Central memory CD4-positive, alpha-beta T cell (primary cell): ENCODE measurements at regions not wholly inside any gene's neighbourhood (a gene's known extent, or its start where the extent isn't known, plus 50 kb on each side); places are given as distances from the start of the nearest gene placed in this dataset.

ENCODE experiments used
- DNase-seq: peaks from one replicate; pipeline ENCODE4 v3.0.0; 2022

DNA sequence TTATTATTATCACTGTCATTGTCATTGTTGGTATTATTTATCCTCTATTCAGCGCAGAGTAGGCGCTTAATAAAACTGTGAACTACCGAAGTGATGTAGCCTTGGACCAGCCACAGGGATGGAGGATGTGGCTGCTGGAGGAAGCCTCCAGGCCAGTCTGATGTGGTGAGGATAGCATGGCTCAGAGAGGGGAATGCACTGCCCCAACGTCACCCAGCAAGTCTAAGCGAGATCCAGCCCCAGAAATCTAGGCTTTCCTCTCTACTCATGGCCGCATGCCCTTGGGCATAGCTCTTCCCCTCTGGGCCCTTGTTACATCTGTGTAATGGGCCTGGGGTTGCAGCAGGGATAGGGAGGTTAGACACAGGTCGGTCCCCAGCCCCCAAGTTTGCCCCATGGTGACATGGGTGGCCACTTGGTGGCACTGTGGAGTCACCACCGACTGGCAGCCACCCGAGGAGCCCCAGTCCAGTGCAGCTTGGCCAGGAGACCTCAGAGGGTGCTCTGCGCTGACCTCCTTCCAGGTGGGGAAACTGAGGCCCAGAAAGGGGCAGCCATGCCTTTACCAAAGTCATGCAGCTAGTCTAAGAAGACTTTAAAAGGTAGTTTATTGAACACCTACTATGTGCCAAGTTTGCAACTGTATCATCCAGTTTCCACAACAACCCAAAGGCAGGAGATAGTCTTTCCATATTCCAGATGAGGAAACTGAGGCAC, 395.7 kb downstream of the MN1 start:
- DNase-seq: no peak

DNA sequence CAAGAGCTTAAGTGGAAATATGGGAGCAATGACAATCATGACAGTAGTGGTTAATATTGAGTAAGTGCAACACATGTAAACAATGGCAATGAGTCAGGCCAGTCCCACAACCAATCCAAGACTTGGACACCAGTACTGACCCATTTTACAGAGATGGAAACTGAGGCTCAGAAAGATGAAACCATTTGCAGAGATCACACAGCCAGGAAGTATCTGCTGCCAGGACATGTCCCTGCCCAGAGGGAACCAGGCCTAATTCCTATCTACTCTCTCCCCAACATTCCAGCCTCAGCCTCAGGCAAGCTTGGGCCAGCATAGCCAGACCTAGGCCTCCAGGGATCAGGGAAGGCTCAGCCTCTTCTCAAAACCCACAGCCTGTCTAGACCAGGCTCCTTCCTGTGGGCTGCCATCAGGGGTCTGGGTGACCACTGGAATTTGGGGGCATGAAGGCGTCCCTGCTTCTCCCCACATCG, 395.1 kb downstream of the MN1 start:
- no peak for DNase-seq

DNA sequence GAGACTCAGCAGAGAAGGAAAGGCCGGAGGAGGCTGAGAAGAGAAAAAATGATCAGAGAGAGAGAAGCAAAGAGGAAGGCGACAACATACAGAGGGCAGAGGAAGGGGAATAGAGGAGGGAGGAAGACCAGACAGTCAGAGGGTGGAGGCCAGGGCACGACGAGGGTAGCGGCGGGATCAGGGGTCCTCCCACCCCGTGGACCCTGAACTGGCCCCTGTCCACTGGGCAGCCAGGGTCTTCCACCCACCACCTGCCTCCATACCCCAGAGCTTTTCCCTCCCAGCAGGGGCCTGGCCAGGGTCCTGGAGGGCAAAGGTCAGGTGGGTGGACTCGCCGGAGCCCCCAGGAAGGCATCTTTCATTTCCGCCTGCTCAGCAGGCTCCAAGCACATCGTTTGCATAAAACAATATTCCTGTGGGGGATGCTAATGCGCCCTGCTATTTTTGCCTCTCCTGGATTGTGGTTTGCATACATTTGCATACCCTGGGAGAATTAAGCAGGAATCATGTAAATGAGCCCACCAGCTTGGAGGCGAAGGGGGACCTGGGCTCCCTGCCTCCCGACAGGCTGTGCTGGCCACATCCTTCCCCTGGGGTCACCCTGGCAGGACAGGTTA, 394.1 kb downstream of the MN1 start:
- DNase-seq: no peak

DNA sequence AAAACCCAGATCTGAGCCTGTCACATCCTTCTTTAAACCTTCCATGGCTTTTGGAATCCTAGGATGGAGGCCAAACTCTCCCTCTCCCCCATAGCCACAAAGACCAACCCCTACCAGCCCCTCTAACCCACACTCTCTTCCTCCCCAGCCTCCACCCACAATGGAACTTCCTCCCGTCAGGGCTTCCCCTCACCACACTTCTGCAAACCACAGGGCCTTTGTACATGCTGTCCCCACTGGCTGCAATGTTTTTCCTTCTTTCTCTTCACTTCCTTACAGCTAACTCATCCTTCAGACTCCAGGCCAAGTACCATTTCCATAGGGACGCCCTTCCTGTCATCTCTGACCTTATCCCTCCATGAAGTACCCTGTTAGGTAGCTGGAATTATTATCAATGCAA, 393.5 kb downstream of the MN1 start:
- no peak for DNase-seq

DNA sequence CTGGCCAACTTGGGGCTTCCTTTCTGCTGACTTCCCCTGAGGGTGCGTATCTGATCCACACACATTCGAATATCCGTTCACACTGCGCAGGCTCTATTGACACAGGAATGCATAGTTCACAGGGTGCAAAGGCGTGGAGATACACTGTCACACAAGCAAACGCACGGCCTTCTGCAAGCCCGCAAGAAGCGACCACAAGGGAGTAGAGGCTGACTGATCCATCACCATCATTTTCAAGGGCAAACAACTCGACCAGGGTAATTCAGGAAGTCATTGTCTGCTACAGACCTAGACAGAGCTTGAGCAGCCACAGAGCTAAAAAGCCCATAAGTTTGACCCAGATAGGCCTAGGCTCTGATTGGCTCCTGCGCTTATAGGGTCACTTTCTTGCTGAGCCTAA, 392.3 kb downstream of the MN1 start:
- no peak for DNase-seq

DNA sequence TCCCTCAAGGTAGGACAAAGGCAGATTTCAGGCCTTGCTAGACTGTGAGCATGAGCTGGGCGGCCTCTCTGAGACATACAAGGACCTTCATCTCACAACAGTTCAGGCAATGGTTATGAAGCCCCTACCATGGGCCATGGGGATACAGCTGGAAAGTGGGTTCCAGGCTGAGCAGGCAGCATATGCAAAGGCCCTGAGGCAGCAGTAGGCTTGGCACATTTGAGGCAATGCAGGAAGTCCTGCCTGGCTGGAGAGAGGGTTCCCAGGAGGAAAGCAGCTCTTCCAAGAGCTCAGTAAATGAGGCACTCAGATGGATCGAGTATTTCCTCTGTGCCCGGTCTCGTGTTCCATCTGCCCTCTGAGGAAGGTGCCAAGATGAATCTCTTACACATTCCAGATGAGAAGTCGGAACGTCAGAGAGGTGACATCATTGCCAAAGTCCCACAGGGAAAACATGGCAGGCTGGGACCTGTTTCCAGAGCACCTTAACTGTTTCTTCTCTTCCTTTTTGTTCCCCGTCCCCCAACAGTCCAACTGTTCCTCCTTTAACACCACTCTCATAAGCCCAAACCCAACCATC, 388.6 kb downstream of the MN1 start:
- DNase-seq: no peak

DNA sequence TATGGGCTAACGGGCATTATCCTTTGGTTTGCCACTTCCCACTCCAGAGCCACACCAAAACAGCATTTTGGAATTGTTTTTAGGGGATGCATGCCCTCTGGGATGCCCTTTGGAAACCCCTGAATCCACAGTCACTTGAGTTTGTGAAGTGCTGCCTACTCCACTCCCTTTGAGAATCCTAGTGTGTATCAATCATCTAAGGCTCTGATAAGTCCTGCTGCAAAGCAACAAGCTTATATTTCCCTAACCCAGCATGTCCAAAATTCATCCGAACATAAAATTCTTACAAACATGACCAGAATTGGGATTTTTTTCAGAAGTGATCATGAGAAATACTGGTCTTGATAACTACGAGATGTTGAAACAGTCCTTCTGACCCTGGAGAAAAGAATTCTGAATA, 387.9 kb downstream of the MN1 start:
- DNase-seq: no peak

DNA sequence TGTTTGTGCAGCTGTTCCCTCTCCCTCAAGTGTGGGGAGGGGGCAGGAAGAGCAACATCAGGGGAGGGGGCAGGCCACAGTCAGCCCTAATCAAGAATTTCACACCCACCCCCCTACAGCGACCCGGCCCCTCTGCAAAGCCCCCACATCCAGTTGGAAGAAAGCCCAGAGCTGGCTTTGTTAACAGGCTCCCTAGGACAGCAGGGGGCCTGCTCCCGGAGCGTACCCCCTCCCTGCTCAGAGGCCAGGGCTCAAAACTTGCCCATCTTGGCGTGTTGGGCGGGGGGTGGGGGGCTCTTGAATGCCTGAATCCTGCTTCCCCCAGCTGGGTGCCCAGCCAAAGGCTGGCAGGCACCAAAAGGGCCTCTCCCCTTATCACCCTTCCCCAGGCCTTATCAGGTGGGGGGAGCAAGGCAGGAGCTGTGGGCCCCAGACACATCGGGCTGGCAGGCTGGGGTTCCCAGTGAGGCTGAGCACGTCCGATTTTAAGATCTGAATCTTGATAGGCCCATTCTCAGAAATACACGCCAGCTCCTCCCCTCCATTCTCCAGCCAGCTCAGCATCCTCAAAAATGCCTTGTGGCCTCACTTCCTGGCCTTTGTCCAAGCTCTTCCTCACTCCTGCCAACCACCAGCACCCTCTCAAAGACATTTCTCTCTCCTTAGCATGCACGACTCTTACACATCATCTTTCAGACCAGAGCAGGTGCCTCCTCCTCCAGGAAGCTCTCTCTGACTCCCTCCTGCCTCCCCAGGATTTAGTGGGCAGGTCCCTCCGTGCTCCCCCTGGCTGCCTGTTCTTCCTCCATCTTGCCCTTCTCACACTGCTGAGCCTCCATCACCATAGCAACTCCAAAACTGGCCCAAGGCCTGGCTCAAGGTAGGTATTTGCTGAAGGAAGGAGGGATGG, 384.8 kb downstream of the MN1 start:
- no peak for DNase-seq

DNA sequence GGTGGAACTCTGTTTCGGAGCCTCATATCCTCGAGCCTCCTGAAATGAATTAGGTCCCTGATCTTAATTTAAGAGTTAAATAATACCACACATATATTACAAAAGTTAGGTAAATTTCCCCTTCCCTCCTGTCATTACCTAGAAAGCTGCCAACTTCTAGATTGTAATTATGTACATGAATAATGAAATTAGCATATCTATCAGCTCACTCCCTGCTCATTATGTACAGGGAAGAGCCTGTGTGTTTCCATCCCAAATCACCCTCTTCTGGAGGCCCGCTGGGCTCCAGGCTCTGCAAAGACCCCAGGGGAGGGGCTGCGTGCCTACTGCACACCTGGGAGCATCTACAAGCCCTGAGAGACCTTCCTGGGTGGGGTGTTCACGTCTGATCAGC, 384.1 kb downstream of the MN1 start:
- no peak for DNase-seq

DNA sequence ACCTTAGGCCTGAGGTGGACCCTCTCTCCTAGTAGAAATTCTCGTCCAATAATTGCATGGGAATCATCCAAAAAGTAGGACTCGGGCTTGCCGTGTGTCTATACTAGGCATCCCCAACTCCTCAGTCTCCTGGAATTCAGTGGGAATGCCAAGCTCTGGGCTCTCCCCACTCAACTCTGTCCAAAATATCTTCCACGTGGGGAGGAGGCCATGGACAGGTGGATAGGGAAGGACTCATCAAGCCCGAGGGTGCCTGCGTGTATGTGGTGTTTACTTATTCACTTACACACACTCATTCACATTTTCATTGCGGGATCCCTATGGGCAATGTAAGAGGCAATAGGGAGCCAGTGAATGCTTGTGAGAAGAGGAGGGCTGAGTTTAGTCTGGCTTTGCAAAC, 383.3 kb downstream of the MN1 start:
- DNase-seq: no peak

DNA sequence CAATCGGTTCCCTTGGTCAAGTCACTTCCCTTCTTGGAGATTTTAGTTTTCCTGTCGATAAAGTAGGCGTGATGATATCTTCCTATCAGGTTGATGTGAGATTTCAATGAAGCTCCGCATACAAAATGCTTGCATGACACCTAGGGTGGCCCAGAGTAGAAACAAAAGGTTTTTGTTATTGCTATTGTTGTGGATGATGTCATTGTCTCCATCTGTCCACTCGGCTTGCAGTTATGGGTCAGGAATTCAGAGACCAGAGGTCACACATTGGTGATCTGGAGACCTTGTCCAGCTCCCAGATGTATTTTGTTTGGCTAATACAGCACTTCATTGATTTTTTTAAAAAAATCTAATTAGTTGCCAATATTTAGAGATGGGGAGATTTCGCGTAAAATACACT, 382.1 kb downstream of the MN1 start:
- DNase-seq: no peak

DNA sequence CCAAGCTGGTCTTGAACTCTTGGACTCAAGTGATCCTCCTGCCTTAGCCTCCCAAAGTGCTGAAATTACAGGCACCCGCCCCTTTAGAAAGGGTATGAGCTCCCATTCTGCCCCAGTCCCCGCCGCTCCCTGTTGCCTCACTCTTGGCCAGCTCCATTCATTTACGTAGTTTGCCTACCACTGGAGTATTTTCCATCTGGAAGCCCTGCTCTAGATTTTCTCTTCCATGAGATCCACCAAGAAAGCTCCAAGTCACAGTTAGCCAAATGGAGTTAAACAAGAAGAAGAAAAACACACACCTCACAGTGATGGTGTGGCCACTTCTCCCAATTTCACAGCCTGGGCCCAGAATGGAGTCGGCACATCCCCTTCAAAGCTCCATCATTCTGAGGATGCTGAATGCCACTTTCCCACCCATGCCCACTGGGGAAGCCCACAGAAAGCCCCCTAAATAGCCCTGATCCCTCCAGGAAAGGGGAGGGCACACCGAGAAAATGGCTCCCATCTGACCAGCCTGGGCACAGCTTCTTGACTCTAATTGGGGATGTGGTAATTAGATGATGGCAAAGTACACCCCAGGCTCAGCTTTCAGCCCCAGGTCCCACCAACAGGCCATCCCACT, 381.2 kb downstream of the MN1 start:
- no peak for DNase-seq

DNA sequence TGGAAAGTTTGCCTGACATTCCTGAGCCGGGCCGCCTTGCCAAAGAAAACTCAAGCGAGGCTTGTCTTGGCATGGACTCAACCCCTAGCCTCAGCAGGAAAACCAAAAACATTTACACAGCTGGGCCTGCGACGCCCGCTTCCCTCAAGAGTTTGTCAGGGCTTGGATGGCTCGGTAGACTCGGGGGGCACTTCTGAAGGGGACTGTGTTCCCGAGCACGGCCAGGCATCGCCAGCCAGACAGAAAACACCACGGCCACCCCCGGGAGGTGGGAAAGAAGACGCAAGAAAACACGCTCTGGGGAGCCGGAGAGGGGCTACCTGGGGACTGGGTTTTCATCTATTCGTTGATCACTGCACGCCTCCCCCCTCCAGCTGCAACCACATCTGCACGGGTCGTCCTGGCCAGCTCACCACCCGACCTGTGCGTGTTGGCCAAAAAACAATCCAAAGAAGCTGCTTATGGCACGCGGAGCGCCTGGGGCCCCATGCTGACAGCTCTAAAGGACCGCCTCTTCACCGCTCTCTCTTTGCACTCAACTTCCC, 380.7 kb downstream of the MN1 start:
- no peak for DNase-seq

DNA sequence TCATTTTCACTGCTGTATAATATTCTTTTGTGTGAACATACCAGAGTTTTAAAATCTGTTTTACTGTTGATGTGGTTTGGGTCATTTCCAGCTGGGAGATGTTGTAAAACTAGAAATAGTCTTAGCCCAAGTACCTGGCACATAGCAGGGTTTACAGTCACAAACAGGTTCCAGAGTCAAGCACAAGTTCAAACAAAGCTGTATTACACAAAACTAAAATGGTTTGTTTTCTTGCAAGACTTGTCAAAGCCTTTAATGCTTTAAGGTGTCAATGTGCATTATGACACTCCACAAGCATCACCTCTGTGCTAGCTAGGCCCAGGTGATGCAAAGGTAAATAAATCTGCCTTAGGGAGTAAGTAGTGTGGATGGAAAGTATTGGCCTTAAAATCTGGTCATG, 379.1 kb downstream of the MN1 start:
- no peak for DNase-seq

DNA sequence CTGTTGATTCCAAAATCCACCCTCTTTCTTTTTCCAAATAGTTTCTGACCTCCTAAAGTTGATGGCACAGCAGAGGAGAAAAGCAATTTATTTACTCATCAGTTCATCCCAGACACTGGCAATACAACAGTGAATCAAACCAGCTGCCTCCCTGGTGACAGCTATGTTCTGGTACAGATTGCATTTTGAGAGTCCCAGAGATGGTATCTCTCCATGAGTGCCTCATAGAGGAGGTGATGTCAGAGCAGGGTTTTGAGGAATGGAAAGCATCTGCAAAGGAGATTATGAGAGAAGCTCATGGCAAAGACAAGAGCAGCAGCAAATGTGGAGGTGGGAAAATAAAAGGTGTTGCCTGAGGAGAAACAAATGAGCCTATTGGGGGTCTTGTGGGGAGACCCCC, 377.2 kb downstream of the MN1 start:
- no peak for DNase-seq

DNA sequence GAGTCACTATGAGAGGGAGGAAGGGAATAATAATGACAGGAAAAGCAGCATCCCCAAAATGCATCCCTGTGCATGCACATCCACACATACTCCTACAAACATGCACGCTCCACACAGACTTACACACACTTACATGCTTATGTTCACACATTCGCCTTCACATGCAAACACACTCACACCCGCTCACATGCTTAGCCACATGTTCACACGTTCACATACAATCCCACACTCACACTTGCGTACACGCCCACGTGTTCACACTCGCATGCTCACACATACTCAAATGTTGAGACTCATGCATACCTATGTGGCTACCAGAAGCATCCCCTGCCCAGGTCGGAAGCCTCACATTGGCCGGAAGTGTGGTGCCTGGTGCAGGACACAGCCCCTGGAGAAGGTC, 372.1 kb downstream of the MN1 start:
- DNase-seq: no peak

DNA sequence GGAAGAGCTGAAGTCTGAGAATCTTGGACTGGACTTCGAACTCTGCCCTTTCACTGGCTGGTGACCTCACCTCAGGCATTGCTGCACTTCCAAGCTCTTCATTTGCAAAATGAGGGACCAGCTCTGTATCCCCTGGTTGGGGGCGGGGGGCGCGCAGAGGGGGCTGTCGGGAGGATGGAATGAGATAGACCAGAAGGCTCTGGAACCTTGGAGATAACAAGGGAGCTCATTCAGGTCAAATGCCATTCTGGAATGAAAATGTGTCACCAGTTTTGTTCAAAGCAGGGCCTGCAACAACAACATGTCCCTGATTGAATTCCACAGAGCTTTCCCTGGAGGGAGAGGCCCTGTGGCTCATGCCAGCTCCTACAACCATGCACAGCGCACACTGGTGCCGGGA, 370.5 kb downstream of the MN1 start:
- DNase-seq: no peak

DNA sequence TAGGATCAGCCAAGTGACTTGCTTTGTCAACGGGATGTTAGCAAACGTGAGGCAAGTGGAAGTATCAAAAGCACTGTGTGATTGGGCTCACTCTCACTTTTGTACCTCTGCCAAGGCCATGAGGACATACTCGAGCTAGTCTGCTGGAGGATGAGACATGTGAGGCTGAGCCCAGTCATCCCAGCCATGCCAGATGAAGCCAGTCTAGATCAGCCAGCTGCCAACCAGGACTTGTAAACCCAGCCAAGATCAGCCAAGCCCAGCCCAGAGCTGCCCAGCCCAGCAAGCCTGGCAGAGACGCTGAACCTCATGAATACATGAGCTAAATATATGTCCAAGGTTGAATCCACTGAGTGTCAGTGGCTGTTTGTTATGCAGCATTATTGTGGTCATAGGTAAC, 369.7 kb downstream of the MN1 start:
- no peak for DNase-seq

DNA sequence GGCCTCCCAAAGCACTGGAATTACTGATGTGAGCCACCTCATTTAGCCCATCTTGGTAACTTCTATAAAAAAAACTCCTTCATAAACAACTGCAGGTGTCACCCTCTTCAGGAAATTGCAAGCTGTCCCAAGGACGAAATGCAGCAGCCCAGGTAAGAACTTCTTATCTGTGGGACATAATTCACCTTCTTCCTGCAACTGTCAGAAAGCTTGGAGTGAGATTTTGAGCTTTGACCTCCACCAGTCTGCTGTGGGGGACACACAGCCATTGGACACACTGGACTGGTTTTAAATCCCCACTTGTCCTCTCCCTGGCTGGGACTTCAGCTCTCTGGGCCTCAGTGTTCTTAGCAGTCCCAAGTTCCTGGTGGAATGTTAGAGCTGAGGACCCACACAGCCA, 368.5 kb downstream of the MN1 start:
- no peak for DNase-seq

DNA sequence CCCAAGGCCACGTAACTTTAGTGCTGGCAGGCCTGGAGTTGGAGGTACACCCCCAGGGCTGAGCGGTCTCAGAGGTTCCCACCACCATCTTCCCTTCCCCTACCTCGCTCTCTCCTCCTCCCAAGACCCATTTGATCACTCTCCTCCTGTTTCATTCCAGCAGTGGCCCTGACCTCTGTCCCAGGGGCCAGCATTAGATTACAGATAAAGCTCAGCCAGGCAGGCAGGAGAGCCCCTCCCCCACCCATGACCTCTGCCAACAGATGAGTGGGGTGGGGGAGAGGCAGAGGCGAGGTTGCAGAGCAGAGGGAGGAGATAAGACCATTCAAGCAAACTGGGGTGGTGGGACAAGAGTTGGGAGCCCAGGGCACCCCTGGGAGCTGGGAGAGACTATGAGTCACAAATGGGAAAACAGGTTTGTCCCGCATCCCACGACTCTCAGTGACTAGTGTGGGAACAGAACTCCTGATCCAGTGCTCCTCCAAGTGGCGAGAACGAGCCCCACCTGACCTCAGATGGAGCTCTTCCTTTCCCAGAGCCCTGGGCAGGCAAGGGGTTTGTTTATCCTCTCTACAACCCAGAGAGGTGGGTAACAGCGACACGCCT, 367.9 kb downstream of the MN1 start:
- no peak for DNase-seq

DNA sequence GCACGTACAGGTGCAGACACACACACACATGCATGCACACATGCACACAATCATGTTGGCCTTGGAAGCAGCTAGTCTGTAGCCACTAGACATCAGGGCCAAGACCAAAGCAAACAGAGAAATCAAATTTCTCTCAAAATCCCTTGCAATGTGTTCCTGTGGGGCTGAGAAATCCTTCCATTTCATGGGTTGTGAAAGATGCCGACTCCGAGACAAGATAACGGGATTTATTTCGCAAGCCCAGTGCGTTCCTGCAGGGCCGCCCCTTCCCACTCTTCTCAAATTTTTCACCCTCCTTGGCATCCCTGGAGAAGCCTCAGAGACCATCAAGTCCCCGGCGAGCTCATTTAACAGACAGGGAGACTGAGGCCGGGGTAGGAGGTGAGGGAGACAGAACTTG, 366.7 kb downstream of the MN1 start:
- no peak for DNase-seq

DNA sequence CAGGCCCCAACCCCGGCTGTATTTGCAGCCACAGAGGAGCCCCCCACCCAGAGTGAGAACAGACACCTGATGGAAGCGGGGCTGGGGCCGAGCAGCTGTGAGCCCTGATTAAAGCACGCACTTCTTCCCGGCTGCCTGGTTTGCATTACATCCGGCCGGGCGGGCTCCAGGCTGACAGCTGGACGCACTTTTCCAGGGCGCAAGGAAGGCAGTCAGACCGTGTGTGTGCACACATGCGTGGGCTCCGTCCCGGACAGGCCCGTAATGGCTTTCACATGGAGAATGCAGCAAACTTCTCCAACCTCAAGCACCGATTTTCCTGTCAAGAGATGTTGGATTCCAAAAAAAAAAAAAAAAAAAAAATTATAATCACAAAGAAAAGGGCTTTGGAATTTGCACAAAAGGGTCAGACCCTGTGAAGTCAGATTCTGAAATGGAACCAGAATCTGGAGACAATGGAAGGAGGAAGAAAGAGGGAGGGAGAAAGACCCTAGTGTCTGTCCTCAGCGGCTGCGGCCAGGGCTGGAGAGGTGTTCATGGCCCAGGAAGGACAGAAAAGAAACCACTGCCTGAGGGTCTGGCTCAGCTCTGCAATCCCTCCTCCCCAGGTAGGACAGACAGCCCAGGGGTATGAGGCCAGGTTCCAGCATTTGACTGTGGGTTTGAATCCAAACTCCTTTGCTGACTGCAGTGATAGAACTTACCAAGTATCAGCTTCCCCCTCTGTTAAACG, 365.5 kb downstream of the MN1 start:
- no peak for DNase-seq
